ENCODE measurements at regions not wholly inside any gene's neighbourhood (a gene's known extent, or its start where the extent isn't known, plus 50 kb on each side); places are given as distances from the start of the nearest gene placed in this dataset.

- TF ChIP-seq HDGF (IDR thresholded peaks at IDR 0.05), result no peak
- no peak for TF ChIP-seq HCFC1 (IDR thresholded peaks at IDR 0.05; ENCODE audit: low read length)
- no peak for TF ChIP-seq POLR2A (IDR thresholded peaks at IDR 0.05; ENCODE audit: low read depth, low read length)
- TF ChIP-seq YY1 (IDR thresholded peaks at IDR 0.05; ENCODE audit: low read depth, low read length), result no peak
- TF ChIP-seq EZH2 (IDR thresholded peaks at IDR 0.05; ENCODE audit: borderline replicate concordance, control insufficient read depth, low read depth, low read length), result no peak
- TF ChIP-seq, protein P1, sequence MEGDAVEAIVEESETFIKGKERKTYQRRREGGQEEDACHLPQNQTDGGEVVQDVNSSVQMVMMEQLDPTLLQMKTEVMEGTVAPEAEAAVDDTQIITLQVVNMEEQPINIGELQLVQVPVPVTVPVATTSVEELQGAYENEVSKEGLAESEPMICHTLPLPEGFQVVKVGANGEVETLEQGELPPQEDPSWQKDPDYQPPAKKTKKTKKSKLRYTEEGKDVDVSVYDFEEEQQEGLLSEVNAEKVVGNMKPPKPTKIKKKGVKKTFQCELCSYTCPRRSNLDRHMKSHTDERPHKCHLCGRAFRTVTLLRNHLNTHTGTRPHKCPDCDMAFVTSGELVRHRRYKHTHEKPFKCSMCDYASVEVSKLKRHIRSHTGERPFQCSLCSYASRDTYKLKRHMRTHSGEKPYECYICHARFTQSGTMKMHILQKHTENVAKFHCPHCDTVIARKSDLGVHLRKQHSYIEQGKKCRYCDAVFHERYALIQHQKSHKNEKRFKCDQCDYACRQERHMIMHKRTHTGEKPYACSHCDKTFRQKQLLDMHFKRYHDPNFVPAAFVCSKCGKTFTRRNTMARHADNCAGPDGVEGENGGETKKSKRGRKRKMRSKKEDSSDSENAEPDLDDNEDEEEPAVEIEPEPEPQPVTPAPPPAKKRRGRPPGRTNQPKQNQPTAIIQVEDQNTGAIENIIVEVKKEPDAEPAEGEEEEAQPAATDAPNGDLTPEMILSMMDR (IDR thresholded peaks at IDR 0.05 in 2 of 3, conservative IDR thresholded peaks at IDR 0.05 in 1 of 3; ENCODE audit: control insufficient read depth in 2 of 3, extremely low read depth in 1 of 3, insufficient read depth in 1 of 3, low read depth in 3 of 3, low read length in 3 of 3), result no peak
- no peak for TF ChIP-seq EP300 (IDR thresholded peaks at IDR 0.05; ENCODE audit: borderline replicate concordance in 1 of 2, control insufficient read depth in 1 of 2, low read depth in 2 of 2, low read length in 2 of 2)
- TF ChIP-seq, protein P2, sequence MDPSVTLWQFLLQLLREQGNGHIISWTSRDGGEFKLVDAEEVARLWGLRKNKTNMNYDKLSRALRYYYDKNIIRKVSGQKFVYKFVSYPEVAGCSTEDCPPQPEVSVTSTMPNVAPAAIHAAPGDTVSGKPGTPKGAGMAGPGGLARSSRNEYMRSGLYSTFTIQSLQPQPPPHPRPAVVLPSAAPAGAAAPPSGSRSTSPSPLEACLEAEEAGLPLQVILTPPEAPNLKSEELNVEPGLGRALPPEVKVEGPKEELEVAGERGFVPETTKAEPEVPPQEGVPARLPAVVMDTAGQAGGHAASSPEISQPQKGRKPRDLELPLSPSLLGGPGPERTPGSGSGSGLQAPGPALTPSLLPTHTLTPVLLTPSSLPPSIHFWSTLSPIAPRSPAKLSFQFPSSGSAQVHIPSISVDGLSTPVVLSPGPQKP (IDR thresholded peaks at IDR 0.05; ENCODE audit: low read depth, low read length), result no peak
- TF ChIP-seq ZNF24 (IDR thresholded peaks at IDR 0.05), result no peak
- TF ChIP-seq POLR2AphosphoS5 (IDR thresholded peaks at IDR 0.05; ENCODE audit: low read length), result no peak
- no peak for TF ChIP-seq ZSCAN29 (IDR thresholded peaks at IDR 0.05)
- no peak for TF ChIP-seq CEBPB (IDR thresholded peaks at IDR 0.05; ENCODE audit: borderline replicate concordance in 1 of 2, low read depth in 2 of 2, low read length in 2 of 2)
- TF ChIP-seq SP1 (IDR thresholded peaks at IDR 0.05; ENCODE audit: low read depth, low read length), result no peak
These were observed 540.6 kb upstream of the SPRY2 start for GRCh38 chr13:80881495-80881894.

All from GM12878 (cell line).